HG03571 (cell line): ENCODE measurements at regions not wholly inside any gene's neighbourhood (a gene's known extent, or its start where the extent isn't known, plus 50 kb on each side); places are given as distances from the start of the nearest gene placed in this dataset.
"Not testable (repeated sequence)": the region's sequence is repeated elsewhere in the genome, so short reads cannot be mapped to it uniquely, and the experiment has no call there.

Source experiments
- ATAC-seq: cut with Tn5 transposase; IDR thresholded peaks from one replicate; pipeline ENCODE4 v1.9.1; 2021; ENCODE audit not compliant: unreplicated experiment

GRCh38 chr3:124133366-124133940 is 141.5 kb upstream of the ROPN1 start:
- ATAC-seq: no peak

DNA sequence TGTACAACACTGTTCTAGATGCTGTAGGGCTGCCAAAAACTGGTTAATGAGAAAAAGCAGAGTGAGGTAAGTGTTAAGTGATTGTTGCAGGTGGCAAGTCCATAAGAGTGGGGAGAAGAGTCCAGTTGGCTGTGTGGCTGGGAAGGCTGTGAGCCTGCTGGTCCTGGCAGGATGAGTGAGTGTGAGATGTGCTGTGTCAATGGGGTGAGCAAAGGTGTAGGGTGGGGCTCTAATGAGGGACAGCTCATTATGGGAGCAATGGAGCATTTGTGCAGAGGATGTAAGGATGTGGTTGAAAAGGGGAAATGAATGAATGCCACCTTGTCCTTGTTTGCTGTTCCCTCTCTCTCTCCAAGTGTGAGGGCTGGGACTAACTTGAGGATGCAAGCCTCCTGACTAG is 145.3 kb upstream of the ROPN1 start:
- ATAC-seq: no peak

DNA sequence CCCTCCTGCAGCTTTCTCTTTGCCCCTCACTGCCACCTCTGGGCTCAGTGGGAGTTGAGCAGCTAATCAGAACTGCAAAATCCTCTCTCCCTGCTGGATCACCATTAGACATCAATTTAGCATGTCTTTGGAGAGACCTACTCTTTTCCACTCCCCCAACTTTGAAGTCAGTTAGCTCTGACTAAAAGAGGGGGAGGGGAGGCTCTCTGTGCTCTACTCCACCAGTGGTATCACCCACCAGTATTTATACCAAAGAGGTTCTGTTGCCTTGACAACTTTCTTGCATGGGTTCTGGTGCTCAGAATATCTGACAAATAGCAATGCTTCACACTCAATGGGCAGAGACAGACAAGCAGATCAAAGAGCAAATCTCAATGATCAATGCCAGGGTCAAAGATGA is 146.2 kb upstream of the ROPN1 start:
- no peak for ATAC-seq

DNA sequence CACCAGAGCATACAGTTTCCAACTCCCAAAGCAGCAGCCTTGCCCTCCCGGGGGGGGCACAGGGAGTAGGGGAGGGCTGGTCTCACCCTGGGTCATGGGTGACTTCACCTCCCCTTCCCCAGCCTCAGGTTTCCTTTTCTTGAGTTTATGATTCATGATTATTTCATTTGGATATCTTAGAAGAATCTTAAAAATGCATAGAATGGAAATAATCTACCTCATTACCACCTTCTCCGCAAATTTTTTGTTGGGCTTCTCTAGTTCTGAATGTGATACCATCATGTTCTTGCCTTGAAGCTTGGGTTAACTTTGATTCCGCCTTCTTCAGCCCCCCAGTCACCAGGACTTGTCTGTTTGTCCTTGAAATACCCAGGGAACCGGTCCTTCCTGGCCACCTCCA is 148.8 kb upstream of the ROPN1 start:
- no peak for ATAC-seq

DNA sequence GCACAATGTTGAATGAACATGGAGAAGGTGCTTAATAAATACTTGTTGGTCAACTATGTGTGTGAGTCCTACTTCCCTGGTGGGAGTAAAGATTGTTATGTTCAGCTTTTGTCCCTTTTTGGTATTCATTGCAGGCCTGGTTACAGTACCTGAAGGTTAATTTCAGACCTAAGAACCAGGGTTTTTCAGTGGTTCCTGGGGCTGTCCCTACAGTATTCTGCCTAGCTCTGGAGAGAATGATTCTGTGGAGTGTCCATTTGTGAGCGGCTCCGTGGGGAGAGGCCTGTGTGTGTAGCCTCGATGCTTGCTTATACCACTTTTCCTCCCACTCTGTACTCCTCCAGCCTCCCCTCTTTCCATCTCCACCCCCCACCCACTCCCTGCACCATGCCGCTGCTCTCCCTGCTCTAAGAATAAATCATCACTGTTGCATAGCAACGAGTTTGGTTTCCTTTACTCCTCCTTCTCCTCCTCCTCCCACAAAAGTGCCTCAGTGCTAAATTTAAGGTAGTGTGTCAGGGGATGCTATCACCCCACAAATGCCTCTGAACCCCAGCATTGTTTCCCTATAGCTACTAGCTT is 150.6 kb upstream of the ROPN1 start:
- no peak for ATAC-seq

DNA sequence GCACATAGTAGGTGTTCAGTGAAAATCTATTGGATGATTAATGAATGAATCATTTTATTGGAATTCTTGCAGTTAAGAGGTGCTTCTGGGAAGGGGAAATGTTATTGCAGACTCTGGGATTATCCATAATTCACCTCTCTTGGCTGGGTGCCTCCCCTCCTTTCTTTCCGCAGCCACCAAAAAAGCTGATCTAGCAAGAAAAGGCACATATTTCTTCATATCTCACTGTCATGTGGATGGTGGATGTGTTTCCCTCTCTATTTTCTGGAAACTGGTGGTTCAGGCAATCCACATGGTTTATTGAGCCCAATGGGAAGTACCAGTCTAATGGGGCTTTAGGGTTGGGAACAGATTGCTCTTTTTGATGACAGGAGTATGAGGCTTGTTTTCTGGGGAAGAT is 151.1 kb upstream of the ROPN1 start:
- ATAC-seq: no peak

GRCh38 chr3:124144035-124144814 is 152.3 kb upstream of the ROPN1 start:
- ATAC-seq: no peak

DNA sequence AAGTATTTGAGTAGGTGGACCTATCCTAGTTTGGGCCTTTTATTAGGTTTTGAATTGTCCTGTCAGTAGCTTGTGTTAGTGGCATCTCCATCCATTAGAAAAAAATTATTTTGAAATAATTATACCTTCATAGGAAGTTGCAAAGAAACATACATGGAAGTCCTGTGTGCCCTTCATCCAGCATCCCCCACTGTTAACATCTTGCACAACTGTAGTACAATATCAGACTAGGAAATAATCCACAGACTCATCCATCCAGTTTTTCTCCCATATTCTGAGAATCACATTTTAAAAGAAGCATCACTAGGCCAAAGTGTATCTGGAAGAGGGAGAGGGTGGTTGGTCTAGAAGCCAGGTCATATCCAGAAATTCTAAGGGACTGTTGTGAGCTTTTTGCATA is 155.5 kb upstream of the ROPN1 start:
- no peak for ATAC-seq

- no peak for ATAC-seq
These were observed 156.0 kb upstream of the ROPN1 start for GRCh38 chr3:124147946-124148345.

GRCh38 chr3:124149081-124149480 is 157.2 kb upstream of the ROPN1 start:
- ATAC-seq: no peak

GRCh38 chr3:124149771-124150170 is 157.8 kb upstream of the ROPN1 start:
- ATAC-seq: no peak

DNA sequence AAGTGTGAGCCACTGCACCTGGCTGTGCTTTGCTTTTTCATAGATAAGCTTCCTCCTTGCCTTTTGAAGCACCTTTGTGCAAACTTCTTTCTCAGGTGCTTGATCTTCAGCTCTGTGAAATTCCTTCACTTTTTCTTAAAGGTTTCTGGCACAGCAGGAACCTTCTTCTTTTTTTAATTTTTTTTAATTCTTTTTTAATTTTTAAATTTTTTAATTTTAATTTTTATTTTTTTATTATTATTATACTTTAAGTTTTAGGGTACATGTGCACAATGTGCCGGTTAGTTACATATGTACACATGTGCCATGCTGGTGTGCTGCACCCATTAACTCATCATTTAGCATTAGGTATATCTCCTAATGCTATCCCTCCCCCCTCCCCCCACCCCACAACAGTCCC is 161.0 kb upstream of the ROPN1 start:
- not testable (repeated sequence) for ATAC-seq

GRCh38 chr3:124156866-124157712 is 165.2 kb upstream of the ROPN1 start:
- no peak for ATAC-seq

GRCh38 chr3:124157748-124158147 is 165.8 kb upstream of the ROPN1 start:
- no peak for ATAC-seq

DNA sequence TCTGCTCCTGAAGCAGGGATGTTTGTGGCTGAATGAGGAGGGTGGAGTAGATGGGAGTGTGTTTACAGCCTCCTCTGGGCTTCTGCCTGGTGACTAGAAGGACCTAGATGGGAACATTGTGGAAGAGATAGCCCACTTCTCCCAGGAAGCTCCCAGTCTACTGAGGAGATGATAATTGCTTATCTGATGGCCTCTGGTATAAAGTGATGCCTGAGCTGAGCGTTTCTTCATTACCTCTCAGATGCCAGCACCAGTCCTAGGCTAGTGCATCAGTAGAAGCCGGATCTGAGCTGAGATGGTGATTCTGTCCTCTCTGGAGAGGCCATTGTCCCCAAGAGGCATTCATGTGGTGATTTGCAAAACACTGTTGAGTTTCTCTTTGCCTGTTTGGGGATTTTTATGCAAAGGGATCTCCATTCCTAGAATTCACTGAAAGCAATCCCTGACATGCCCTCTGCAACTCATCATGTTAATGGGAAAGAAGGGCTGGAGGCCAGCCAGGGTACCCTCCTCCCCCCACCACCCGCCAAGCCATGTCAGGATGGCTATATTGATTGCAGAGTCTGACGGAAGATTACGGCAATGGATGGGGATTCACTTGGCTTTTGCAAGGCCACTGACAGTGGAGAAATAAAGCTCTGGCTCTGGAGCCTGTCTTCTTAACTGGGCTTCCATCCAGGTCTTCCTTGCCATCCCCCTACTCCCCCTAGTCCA is 166.4 kb upstream of the ROPN1 start:
- ATAC-seq: no peak

GRCh38 chr3:124161448-124161847 is 169.5 kb upstream of the ROPN1 start:
- no peak for ATAC-seq

GRCh38 chr3:124163689-124164088 is 171.8 kb upstream of the ROPN1 start:
- ATAC-seq: no peak

DNA sequence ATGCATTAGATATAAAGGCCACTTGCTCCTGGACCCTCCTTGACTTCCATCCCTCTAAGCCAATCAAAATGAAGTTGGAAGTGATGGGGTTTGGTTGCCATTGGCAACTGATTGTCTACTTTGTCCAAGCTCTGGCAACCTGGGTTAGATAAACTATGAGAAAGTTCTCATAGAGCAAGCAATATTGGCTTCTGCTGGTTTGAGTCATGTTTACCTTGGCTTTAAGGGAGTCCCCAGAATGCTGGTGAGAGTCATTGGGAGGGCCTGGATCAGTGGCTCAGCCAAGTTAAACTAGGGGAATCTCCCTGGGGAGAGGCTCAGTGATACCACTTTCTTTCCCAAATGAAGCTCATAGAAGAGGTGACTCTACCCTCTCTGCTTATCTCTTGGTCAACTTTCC is 176.3 kb upstream of the ROPN1 start:
- ATAC-seq: no peak

DNA sequence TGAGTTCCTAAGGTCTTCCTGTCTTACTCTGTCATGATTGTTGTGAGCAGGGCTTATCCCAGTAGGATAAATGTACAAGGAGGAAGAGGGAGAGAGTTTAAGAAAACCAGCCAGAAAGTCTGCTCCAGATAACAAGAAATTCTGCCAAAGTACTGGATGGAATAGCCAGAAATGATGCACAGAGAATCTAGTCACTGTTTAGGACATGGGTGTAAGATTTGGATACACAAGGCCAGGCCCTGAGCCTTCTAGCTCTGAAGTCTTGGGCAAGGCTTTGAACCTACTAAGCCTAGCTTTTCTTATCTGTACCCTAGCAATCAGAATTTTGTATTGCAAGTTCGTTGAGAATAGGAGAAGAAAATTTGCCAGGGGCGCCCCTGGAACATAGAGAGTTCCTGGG is 180.4 kb upstream of the ROPN1 start:
- ATAC-seq: no peak

DNA sequence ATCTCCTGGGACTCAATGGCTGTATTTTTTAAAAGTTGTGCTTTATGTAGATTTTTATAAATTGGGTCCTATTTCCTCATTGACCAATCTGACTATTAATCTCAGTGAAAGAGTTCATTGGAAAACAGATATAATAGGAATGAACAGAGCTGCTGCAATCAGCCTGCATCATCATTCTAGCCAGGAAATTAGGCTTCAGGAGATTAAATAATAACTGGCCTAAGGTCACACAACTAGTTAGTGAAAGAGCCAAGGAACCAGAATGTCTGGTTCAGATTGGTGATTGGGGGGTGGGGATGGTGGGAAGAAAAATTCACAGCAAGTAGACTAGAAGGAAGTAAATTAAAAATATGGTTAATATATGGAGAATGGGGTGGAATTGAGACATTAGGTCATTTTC is 180.9 kb upstream of the ROPN1 start:
- ATAC-seq: no peak

- no peak for ATAC-seq
These were observed 182.6 kb upstream of the ROPN1 start for GRCh38 chr3:124174476-124174875.
